NCI-H345 treated with DMSO at 0.1 percent for 48 hours (cell line): ENCODE measurements at regions not wholly inside any gene's neighbourhood (a gene's known extent, or its start where the extent isn't known, plus 50 kb on each side); places are given as distances from the start of the nearest gene placed in this dataset.
"Not testable (repeated sequence)": the region's sequence is repeated elsewhere in the genome, so short reads cannot be mapped to it uniquely, and the experiment has no call there.

Experiments
- DNase-seq: peaks from one replicate; lab custom pipeline; 2025; ENCODE audit not compliant: unreplicated experiment; lab: John Stamatoyannopoulos, UW

DNA sequence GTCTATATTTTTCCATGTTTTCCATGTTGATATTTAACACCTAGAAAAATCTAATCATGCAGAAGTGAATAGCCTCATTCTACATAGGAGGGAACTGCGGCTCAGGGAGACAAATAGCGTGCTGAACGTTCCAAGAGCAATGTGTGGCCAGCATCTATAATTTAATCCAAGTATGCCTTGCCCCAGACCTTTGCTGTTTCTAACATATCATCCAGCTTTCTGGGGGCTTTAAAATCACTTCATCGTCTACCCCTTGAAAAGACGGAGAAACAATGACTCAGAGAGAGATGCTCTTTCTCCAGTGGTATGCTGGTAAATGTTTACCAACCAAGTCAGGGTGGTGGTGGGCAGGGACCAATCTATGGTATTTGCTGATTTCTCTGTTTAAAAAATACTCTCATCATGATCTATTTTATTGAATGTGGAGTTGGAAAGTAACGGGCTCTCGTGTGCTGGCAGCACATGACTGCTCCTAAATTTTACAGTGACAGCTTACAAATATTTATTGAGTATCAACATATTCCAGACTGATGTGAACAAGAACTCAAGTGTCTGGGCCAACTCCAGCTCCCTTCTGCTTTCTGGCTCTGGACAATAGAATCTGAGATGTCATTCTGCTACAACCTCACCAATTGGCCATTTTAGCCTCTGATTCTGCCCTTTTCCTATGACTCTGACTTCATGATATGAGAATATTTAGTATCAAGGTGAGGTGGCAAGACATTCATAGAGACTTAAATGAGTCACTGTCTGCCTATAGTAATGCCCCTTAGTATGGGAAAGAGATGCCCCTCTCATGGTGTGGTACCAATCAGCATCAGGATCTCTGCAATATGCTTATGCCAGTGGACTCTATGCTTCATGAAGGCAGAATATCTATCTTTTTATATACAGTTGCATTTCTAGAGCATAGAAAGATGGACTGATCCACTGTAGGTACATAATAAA, 407.4 kb upstream of the TNC start:
- no peak for DNase-seq

DNA sequence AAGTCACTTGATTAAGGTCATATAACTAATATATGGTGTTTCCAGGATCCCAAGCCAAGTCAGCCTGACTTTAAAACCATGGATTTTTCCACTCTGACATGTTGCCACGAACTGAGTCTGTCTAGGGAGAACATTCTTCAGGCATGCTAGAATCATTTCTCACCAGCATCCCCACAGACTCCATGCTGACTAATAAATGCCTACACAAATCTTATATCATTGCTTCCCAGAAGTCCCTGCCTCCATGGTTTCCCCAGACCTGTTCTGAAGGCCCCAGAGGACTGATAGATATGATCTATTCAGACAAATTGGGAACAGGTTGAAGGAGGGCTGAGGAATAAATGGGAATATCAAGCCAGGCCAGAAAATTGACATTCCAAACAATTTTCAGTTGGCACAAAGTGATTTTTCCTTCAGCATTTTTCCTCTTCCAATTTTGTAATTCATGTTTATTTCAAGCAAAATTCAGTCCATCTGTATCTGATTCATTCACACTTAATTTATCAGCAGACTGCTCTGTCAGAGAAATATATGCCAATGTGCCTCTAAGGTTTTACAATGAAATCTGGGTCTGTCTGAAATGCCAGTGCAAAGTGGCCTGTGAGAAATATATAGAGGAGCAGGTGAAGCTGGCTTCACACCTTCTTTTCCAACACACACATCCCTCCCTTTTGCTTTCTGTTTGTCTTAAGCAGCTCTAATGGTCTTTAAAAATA, 413.6 kb upstream of the TNC start:
- no peak for DNase-seq

GRCh38 chr9:115533511-115533910, 415.6 kb upstream of the TNC start:
- no peak for DNase-seq

GRCh38 chr9:115540091-115540490, 422.1 kb upstream of the TNC start:
- no peak for DNase-seq

DNA sequence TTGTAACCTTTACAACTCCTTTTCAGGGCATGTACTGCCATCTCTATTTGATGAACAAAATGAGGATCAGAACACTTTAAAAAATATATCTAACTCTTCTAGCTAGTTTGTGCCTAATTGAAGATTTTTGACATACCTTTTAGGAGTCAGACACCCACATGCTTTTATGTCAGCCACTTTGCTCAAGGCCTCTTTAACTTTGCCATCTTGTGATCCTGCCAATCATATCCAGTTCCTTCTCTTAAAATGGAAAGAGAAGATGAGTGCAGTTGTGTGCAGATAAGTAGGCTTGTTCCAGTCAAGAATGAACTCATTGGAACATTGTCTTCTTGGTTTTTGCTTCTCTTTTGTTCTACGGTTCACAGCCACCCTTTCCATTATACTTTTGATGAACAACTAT, 425.6 kb upstream of the TNC start:
- DNase-seq = no peak

- no peak for DNase-seq
Measured at GRCh38 chr9:115548609-115549260, 430.8 kb upstream of the TNC start.

DNA sequence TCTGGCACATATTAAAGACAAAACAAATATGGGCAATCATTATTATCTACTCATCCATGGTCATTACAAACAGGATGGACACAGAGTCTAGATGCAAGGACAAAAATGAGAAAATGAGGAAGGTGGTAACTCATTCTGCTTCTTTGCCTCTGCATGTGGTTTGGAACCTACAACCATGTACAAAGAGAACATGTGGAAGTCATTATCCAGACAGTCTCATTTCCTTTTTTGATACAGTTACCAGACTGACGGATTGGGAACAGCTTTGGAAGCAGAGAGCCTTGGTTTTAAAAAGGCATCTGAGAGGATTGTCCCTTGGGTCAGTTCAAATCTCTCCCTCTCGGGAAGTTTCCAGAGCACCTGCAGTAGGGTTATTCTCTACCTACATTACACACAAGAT, 433.4 kb upstream of the TNC start:
- no peak for DNase-seq

DNA sequence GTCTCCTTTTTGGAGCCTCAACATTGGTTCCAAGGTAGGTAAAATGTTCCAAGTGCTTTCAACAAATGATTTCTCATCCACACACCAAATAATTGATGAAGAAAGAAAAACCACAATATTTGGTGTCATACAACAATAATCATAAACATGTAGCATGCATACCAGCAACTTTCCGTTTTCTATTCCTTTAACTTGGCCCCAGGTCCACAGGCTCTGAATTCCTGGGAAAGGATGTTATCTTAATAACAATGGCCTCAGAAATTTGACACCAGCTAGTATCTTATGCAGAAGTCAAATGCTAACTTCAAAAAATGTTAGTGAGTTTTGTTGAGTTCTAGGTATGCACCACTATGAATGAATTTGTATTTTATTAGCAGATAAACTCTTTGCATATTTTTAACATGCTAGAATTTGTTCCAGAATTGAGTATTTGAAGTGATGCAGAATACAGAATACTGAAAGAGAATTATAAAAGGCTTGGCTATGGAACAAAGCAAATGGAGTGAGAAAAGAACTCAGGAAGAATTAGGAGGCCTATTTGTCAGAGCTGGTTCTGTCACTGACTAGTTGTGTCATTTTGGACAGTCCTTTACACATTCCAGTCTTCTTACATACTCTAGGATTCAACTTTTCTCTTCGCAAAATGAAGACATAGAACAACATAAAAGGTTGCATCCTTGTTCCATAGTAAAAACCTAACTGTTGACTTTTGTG, 435.3 kb upstream of the TNC start:
- no peak for DNase-seq

DNA sequence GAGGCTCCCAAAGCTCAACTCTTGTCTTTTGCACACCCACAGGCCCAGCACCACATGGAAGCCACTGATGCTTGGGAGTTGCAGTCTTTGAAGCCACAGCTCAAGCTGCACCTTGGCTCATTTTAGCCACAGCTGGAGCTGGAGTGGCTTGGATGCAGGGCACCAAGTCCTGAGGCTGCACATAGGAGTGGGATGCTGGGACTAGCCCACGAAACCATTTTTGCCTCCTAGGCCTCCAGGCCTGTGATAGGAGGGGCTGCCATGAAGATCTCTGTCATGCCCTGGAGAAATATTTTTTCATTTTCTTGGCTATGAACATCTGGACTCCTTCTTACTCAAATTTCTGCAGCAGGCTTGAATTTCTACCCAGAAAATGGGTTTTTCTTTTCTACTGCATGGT, 438.5 kb upstream of the TNC start:
- no peak for DNase-seq

GRCh38 chr9:115575147-115575546, 457.2 kb upstream of the TNC start:
- DNase-seq = no peak

DNA sequence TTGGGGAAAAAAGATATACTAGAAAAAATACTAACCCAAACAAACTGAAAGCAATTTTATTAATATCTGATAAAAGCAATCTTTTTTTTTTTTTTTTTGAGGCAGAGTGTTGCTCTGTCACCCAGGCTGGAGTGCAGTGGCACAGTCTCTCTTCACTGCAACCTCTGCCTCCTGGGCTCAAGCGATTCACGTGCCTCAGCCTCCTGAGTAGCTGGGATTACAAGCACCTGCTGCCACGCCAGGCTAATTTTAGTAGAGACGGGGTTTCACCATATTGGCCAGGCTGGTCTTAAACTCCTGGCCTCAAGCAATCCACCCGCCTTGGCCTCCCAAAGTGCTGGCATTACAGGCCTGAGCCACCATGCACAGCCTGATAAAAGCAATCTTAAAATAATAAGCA, 467.5 kb upstream of the TNC start:
- DNase-seq = not testable (repeated sequence)

GRCh38 chr9:115587310-115587709, 469.4 kb upstream of the TNC start:
- DNase-seq = no peak

GRCh38 chr9:115590011-115590410, 472.1 kb upstream of the TNC start:
- DNase-seq = no peak

DNA sequence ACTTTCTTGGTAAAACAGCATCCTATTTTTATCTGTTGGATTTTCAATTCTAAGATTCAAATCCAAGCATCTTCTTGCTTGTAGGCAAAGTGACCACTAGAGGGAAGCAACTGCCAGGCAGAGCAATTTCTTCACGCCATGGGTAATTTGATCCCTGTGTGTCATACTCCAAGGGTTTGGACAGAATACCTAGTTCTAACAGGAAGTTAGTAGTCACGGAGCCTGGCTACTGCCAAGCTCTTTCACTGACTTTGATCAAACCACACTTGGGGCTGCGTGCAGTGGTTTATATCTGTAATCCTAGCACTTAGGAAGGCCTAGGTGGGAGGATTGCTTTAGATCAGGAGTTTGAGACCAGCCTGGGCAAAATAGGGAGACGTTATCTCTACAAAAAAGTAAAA, 473.6 kb upstream of the TNC start:
- peak; percentile 84 for DNase-seq

DNA sequence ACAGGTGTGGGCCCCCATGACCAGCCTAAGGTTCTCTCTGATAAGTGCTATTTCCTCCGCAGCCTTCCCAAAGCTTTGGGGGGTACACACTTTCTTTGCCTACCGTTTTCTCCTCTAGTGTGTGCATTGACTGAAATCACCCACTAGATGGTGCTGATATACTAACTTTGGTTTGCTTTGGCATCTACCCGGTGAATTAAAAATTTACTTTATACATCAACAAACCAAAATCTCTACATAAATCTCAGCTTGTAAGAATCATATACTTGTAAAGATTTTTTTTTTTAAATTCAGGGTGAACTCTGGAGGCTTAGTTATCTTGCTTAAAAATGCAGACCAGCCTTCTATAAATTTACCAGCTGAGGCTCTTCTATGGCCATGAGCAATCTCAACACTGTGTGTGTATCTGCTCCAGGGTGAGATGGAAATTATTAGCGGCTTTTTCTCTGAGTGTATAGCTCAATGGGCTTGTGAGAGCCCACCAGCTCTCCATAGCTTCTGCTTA, 475.7 kb upstream of the TNC start:
- DNase-seq = peak; percentile 44

DNA sequence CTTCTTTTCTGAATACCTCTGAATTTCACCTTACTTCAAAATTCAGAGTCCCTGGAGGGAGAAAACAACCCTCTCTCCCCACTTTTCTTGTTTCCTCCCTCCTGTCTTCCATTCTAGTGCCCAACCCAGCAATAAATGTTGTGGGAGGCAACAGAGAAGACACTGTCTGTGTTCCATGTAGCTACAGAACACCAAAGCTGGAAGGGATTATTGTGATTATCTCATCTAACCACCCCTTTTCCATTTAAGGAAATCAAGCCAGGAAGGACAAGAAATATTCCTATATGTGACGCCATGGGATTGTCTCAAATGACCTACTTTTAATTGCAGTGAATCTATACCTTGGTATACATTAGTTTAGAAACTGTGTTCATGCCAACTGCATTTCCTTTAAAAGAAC, 476.6 kb upstream of the TNC start:
- no peak for DNase-seq

- no peak for DNase-seq
Measured at GRCh38 chr9:115596021-115596745, 478.2 kb upstream of the TNC start.

- no peak for DNase-seq
Measured at GRCh38 chr9:115596746-115597080, 478.8 kb upstream of the TNC start.

DNA sequence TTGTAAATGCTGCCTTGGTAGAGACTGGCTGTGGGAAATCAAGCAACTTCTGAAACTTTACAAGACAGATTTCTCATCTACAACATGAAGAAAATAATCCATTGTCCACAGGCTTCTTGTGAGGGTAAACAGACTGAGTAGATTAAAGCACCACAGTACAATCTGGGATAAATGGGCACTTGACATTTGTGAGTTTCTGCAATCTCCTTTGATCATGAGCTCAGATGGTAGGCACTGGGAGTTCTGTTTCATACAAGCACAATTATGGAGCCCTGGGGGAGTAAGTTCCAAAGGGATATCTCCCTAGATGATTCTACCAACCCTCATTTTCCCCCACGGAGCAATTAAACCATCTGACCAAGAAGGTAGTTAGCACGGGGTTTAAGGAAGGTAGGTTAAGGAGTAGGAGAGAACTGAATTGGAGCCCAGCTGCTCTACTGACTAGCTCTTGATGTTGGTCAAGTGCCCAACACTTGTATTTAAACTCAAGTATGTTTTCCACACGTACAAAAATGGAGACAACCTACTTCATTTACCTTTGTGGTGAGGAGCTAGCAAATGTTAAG, 479.5 kb upstream of the TNC start:
- DNase-seq = no peak

GRCh38 chr9:115598751-115599150, 480.8 kb upstream of the TNC start:
- DNase-seq = no peak
